NT2/D1 (cell line): ENCODE measurements at regions not wholly inside any gene's neighbourhood (a gene's known extent, or its start where the extent isn't known, plus 50 kb on each side); places are given as distances from the start of the nearest gene placed in this dataset.

Experiments
- DNase-seq: peaks from one replicate; pipeline ENCODE4 v3.0.0-alpha.2; 2011; ENCODE audit warnings: low read depth, low spot score
- H3K27me3 ChIP-seq: 2 replicates; pipeline ENCODE4 v1.6.0; 2011; ENCODE audit warnings: mild to moderate bottlenecking; ENCODE audit not compliant: insufficient read length, insufficient read depth
- H3K36me3 ChIP-seq: 2 replicates; pipeline ENCODE4 v1.6.1; 2011; ENCODE audit warnings: mild to moderate bottlenecking, low read length, mixed read lengths; ENCODE audit not compliant: insufficient read depth, insufficient read length
- H3K4me1 ChIP-seq: 2 replicates; pipeline ENCODE4 v1.5.1; 2011; ENCODE audit not compliant: insufficient read depth, insufficient read length
- H3K4me3 ChIP-seq: 2 replicates; pipeline ENCODE4 v1.5.1; 2011; ENCODE audit warnings: low read depth; ENCODE audit not compliant: insufficient read length
- H3K9ac ChIP-seq: 2 replicates; pipeline ENCODE4 v1.6.0; 2011; ENCODE audit warnings: low read depth; ENCODE audit not compliant: insufficient read length
- H3K9me3 ChIP-seq: 2 replicates; pipeline ENCODE4 v1.5.1; 2011; ENCODE audit warnings: mild to moderate bottlenecking, low read length; ENCODE audit not compliant: insufficient read depth
- SUZ12 ChIP-seq: IDR thresholded peaks from 2 replicates; pipeline ENCODE4 v1.6.1; 2011; ENCODE audit not compliant: insufficient read length, insufficient read depth; ENCODE audit errors: extremely low read depth
- YY1 ChIP-seq: IDR thresholded peaks from 2 replicates; pipeline ENCODE4 v1.6.1; 2011; ENCODE audit not compliant: insufficient read length, insufficient read depth
- ZNF274 ChIP-seq: IDR thresholded peaks from 2 replicates; pipeline ENCODE4 v1.6.1; 2011; ENCODE audit warnings: mild to moderate bottlenecking, low read depth, low read length

GRCh38 chr7:41520445-41520844 is 182.4 kb downstream of the INHBA start:
- DNase-seq = no peak
- peaks cover 35% of the 10 kb centered on the region; the same call in 1 of the 2 replicates for H3K9me3 ChIP-seq
- TF ChIP-seq ZNF274 (no peak), SUZ12 (no peak)
- no peaks in the 10 kb centered on the region for H3K36me3 ChIP-seq
- no peaks in the 10 kb centered on the region for H3K4me1 ChIP-seq
- no peak overlapping the region for H3K9ac ChIP-seq
- no peak overlapping the region for H3K4me3 ChIP-seq
- H3K27me3 ChIP-seq = no peaks in the 10 kb centered on the region

- no peak for DNase-seq
- TF ChIP-seq SUZ12 (no peak), ZNF274 (no peak), YY1 (no peak)
- H3K36me3 ChIP-seq = no peaks in the 10 kb centered on the region
- no peak overlapping the region for H3K9ac ChIP-seq
- peaks cover 18% of the 10 kb centered on the region; the same call in 1 of the 2 replicates for H3K9me3 ChIP-seq
- no peak overlapping the region for H3K4me3 ChIP-seq
- no peaks in the 10 kb centered on the region for H3K4me1 ChIP-seq
- no peaks in the 10 kb centered on the region for H3K27me3 ChIP-seq
Observed at GRCh38 chr7:41517771-41518170, 185.1 kb downstream of the INHBA start.

DNA sequence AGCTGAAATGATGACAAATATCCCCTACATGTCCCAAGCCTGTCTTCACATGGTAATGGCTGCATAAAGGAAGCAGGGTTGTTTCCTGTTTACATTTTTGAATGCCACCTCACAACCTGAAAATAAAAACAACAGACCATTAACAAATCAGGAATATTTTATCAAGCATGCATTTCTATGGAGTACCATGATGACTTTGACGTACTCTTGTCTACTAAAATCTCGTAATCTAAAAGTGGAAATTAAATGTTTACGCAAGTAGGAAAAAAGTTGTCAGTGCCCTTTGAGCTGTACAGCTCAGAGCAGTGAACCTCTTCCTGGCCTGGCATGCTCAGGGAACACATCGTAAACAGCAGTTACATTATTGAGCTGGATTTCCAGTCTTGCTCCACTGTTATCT is 194.1 kb downstream of the INHBA start:
- no peak for TF ChIP-seq SUZ12
- TF ChIP-seq ZNF274 = no peak
- no peak for TF ChIP-seq YY1
- H3K27me3 ChIP-seq = no peaks in the 10 kb centered on the region
- H3K4me1 ChIP-seq = no peaks in the 10 kb centered on the region
- no peak overlapping the region for H3K9ac ChIP-seq
- H3K9me3 ChIP-seq = no peaks in the 10 kb centered on the region
- no peak for DNase-seq
- no peak overlapping the region for H3K4me3 ChIP-seq
- no peaks in the 10 kb centered on the region for H3K36me3 ChIP-seq

GRCh38 chr7:41507686-41508268 is 195.1 kb downstream of the INHBA start:
- no peaks in the 10 kb centered on the region for H3K9me3 ChIP-seq
- H3K4me3 ChIP-seq = no peak overlapping the region
- H3K36me3 ChIP-seq = no peaks in the 10 kb centered on the region
- H3K9ac ChIP-seq = no peak overlapping the region
- DNase-seq = no peak
- no peak for TF ChIP-seq YY1
- no peak for TF ChIP-seq ZNF274
- TF ChIP-seq SUZ12 = no peak
- H3K4me1 ChIP-seq = no peaks in the 10 kb centered on the region
- no peaks in the 10 kb centered on the region for H3K27me3 ChIP-seq

DNA sequence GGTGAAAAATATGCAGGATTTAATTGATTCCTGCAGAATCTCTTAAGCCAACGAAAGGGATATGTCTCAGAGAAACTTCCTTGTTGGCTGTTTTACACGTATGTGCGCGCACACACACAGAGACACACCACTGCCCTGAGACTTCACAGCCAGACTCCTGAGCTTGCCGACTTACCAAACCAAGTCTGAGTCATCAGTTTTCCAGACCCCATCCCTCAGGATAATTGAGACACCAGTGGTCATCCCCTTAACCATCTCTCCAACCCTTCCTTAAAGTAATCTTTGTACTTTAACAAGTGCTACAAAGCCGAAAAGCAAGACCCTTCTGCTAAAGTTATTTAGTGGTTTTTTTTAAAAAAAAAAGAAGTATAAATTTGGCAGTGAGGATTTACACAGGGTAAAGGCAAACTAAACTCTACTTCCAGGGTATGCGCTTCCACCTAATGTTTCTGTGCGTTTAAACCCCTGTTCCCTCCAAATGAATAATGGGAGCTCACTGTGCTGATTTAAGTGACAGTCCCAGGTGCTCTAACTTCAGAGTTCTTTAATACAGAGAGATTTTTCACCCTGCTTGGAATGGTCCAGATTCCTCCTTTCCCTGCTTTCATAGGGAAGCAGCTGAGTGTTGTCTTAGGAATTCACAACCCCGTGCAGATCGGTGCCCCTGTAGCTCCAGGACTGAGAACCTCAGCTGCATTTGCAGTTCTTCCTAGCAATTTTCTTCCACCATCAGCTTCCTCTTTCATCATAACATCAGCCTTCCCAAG is 198.5 kb downstream of the INHBA start:
- H3K9me3 ChIP-seq = no peaks in the 10 kb centered on the region
- DNase-seq = no peak
- no peaks in the 10 kb centered on the region for H3K36me3 ChIP-seq
- H3K9ac ChIP-seq = no peak overlapping the region
- H3K4me1 ChIP-seq = no peaks in the 10 kb centered on the region
- no peak for TF ChIP-seq ZNF274
- TF ChIP-seq SUZ12 = no peak
- TF ChIP-seq YY1 = no peak
- no peaks in the 10 kb centered on the region for H3K27me3 ChIP-seq
- no peak overlapping the region for H3K4me3 ChIP-seq

DNA sequence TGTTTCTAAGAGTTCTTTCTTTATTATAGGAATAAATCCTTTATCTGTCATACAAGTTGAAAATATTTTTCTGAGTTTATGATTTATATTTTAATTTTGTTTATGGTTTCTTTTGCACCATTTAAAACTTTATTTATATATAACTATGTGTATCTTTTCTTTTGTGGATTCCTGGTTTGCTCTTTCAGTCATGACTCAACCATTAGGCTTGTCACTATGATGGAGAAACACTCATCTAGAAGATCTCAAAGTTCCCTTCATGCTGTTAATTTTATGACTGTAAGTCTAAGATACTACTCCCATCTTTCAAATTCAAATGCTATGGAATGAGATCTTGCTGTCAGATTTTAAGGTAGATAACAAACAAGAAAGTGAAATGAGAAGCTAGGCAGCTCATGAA is 199.5 kb downstream of the INHBA start:
- no peak for TF ChIP-seq SUZ12
- Histone ChIP-seq H3K27me3 (no peaks in the 10 kb centered on the region), H3K4me1 (no peaks in the 10 kb centered on the region), H3K9me3 (no peaks in the 10 kb centered on the region), H3K36me3 (no peaks in the 10 kb centered on the region), H3K4me3 (no peak overlapping the region), H3K9ac (no peak overlapping the region)
- no peak for DNase-seq

GRCh38 chr7:41501466-41501865 is 201.4 kb downstream of the INHBA start:
- Histone ChIP-seq H3K4me3 (no peak overlapping the region), H3K9me3 (no peaks in the 10 kb centered on the region), H3K36me3 (no peaks in the 10 kb centered on the region), H3K4me1 (no peaks in the 10 kb centered on the region), H3K27me3 (no peaks in the 10 kb centered on the region), H3K9ac (no peak overlapping the region)
- no peak for DNase-seq
- no peak for TF ChIP-seq ZNF274
- no peak for TF ChIP-seq YY1
- no peak for TF ChIP-seq SUZ12
